ENCODE measurements at regions not wholly inside any gene's neighbourhood (a gene's known extent, or its start where the extent isn't known, plus 50 kb on each side); places are given as distances from the start of the nearest gene placed in this dataset.

DNA sequence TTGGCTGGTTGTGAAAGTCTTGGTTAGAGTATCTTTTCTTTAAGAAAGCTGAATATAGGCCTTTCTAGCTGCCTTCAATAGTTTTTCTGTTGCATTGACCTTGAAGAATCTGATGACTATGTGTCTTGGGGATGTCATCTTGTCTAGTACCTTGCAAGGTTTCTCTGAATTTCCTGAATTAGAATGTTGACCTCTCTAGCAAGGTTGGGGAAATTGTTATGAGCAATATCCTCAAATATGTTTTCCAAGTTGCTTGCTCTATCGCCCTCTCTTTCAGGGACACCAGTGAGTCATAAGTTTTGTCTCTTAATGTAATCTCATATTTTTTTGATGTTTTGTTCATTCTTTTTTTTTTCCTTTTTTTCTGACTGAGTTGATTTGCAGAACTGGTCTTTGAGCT lies 194.7 kb downstream of the RAB28 start:
- TF ChIP-seq, protein P1, sequence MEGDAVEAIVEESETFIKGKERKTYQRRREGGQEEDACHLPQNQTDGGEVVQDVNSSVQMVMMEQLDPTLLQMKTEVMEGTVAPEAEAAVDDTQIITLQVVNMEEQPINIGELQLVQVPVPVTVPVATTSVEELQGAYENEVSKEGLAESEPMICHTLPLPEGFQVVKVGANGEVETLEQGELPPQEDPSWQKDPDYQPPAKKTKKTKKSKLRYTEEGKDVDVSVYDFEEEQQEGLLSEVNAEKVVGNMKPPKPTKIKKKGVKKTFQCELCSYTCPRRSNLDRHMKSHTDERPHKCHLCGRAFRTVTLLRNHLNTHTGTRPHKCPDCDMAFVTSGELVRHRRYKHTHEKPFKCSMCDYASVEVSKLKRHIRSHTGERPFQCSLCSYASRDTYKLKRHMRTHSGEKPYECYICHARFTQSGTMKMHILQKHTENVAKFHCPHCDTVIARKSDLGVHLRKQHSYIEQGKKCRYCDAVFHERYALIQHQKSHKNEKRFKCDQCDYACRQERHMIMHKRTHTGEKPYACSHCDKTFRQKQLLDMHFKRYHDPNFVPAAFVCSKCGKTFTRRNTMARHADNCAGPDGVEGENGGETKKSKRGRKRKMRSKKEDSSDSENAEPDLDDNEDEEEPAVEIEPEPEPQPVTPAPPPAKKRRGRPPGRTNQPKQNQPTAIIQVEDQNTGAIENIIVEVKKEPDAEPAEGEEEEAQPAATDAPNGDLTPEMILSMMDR (IDR thresholded peaks at IDR 0.05): no peak
- no peak for TF ChIP-seq POLR2A (IDR thresholded peaks at IDR 0.05)
